ENCODE measurements at regions not wholly inside any gene's neighbourhood (a gene's known extent, or its start where the extent isn't known, plus 50 kb on each side); places are given as distances from the start of the nearest gene placed in this dataset.

DNA sequence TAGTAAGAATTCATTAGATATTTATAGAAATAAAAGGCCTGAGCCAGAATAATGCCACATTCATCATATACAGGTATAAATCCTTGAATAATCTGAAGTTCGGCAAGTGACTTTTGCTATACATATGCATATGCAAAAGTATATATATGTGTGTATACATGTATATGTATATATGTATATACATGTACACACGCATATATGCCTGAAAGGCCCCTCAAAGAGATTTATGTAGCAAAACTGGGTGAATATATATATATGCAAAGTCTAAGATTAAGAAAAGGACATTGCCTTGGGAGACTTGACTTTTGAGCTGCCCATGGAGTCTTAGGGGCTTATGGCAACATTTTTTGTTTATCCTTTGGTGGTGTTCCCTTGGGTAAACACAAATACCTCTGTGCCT lies 231.4 kb downstream of the BMP2 start:
- Histone ChIP-seq H3K4me2 (ENCODE audit: control insufficient read depth, extremely low read depth, insufficient read depth, low read depth, low read length) (no peak overlapping the region), H3K9me1 (ENCODE audit: control insufficient read depth, extremely low read depth, insufficient read depth, low read length) (no peaks in the 10 kb centered on the region), H3K27me3 (ENCODE audit: control insufficient read depth, extremely low read depth, insufficient read depth, low read length) (no peaks in the 10 kb centered on the region), H3K9ac (ENCODE audit: control insufficient read depth, extremely low read depth, insufficient read depth, low read length) (no peak overlapping the region), H3K27ac (ENCODE audit: control insufficient read depth, insufficient read depth, low read length) (no peak overlapping the region), H2AFZ (ENCODE audit: control insufficient read depth, low read length) (no peak overlapping the region), H3K4me3 (ENCODE audit: control insufficient read depth in 2 of 3, extremely low read depth in 1 of 3, insufficient read depth in 2 of 3, low read depth in 1 of 3, low read length in 3 of 3) (no peak overlapping the region), H4K20me1 (ENCODE audit: control insufficient read depth, extremely low read depth, insufficient read depth, low read length) (no peaks in the 10 kb centered on the region), H3K79me2 (ENCODE audit: control insufficient read depth, insufficient read depth, low read length) (no peaks in the 10 kb centered on the region), H3K4me1 (ENCODE audit: control insufficient read depth, extremely low read depth, insufficient read depth, low read length) (peaks cover 16% of the 10 kb centered on the region), H3K9me3 (ENCODE audit: control insufficient read depth, low read depth, low read length) (no peaks in the 10 kb centered on the region), H3K36me3 (ENCODE audit: control insufficient read depth in 2 of 2, extremely low read depth in 1 of 2, insufficient read depth in 2 of 2, low read length in 2 of 2) (no peaks in the 10 kb centered on the region)
- FAIRE-seq, result no peak
- dilution Hi-C loops (cut with MboI; ENCODE audit: extremely low pct_ligation_motif_present, low sequenced_read_pairs), result no loop called here
- TF ChIP-seq, protein P1, sequence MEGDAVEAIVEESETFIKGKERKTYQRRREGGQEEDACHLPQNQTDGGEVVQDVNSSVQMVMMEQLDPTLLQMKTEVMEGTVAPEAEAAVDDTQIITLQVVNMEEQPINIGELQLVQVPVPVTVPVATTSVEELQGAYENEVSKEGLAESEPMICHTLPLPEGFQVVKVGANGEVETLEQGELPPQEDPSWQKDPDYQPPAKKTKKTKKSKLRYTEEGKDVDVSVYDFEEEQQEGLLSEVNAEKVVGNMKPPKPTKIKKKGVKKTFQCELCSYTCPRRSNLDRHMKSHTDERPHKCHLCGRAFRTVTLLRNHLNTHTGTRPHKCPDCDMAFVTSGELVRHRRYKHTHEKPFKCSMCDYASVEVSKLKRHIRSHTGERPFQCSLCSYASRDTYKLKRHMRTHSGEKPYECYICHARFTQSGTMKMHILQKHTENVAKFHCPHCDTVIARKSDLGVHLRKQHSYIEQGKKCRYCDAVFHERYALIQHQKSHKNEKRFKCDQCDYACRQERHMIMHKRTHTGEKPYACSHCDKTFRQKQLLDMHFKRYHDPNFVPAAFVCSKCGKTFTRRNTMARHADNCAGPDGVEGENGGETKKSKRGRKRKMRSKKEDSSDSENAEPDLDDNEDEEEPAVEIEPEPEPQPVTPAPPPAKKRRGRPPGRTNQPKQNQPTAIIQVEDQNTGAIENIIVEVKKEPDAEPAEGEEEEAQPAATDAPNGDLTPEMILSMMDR (optimal IDR thresholded peaks at IDR 0.05 in 1 of 3, IDR thresholded peaks at IDR 0.05 in 1 of 3, conservative IDR thresholded peaks at IDR 0.05 in 1 of 3; ENCODE audit: extremely low read depth in 1 of 3, insufficient read depth in 2 of 3, low read length in 3 of 3), result no peak
- TF ChIP-seq EZH2 (IDR thresholded peaks at IDR 0.05; ENCODE audit: low read length), result no peak
- no peak for DNase-seq (ENCODE audit: low read depth, low spot score)

DNA sequence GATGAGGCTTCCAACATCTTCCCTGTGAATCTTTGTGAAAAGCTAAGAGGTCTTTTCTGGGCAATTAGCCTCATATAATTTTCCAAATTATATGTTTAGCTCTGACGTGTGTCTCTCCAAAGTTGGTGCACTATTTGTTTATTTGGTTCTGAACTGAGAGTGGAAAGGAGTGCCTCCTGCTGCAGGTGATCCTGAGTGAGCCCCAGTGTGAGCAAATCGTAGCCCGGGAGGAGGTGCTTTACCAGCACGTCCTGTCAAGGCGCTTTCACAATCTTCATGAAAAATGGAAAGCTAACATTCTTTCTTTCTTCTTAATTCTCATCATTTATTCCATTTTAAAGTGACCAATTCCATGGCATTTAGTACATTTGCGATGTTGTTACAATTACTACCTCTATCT lies 231.9 kb downstream of the BMP2 start:
- Histone ChIP-seq H3K79me2 (ENCODE audit: control insufficient read depth, insufficient read depth, low read length) (no peaks in the 10 kb centered on the region), H3K4me2 (ENCODE audit: control insufficient read depth, extremely low read depth, insufficient read depth, low read depth, low read length) (no peak overlapping the region), H3K4me1 (ENCODE audit: control insufficient read depth, extremely low read depth, insufficient read depth, low read length) (peaks cover 11% of the 10 kb centered on the region), H3K4me3 (ENCODE audit: control insufficient read depth in 2 of 3, extremely low read depth in 1 of 3, insufficient read depth in 2 of 3, low read depth in 1 of 3, low read length in 3 of 3) (no peak overlapping the region), H3K9me3 (ENCODE audit: control insufficient read depth, low read depth, low read length) (no peaks in the 10 kb centered on the region), H4K20me1 (ENCODE audit: control insufficient read depth, extremely low read depth, insufficient read depth, low read length) (no peaks in the 10 kb centered on the region), H3K36me3 (ENCODE audit: control insufficient read depth in 2 of 2, extremely low read depth in 1 of 2, insufficient read depth in 2 of 2, low read length in 2 of 2) (no peaks in the 10 kb centered on the region), H2AFZ (ENCODE audit: control insufficient read depth, low read length) (peak overlapping the region; percentile 1), H3K27ac (ENCODE audit: control insufficient read depth, insufficient read depth, low read length) (no peak overlapping the region), H3K9me1 (ENCODE audit: control insufficient read depth, extremely low read depth, insufficient read depth, low read length) (no peaks in the 10 kb centered on the region), H3K9ac (ENCODE audit: control insufficient read depth, extremely low read depth, insufficient read depth, low read length) (no peak overlapping the region), H3K27me3 (ENCODE audit: control insufficient read depth, extremely low read depth, insufficient read depth, low read length) (no peaks in the 10 kb centered on the region)
- FAIRE-seq (no peak), DNase-seq (ENCODE audit: low read depth, low spot score) (no peak)
- dilution Hi-C loops (cut with MboI; ENCODE audit: extremely low pct_ligation_motif_present, low sequenced_read_pairs), result no loop called here
- no peak for TF ChIP-seq EZH2 (IDR thresholded peaks at IDR 0.05; ENCODE audit: low read length)
- TF ChIP-seq, protein P1 (optimal IDR thresholded peaks at IDR 0.05 in 1 of 3, IDR thresholded peaks at IDR 0.05 in 1 of 3, conservative IDR thresholded peaks at IDR 0.05 in 1 of 3; ENCODE audit: extremely low read depth in 1 of 3, insufficient read depth in 2 of 3, low read length in 3 of 3), result no peak

Measured in keratinocyte (primary cell).